HepG2 (cell line): ENCODE measurements at regions not wholly inside any gene's neighbourhood (a gene's known extent, or its start where the extent isn't known, plus 50 kb on each side); places are given as distances from the start of the nearest gene placed in this dataset.

Experiments
- ATAC-seq: fragments of 200-7000 bp; cut with Tn5 transposase; 3 replicates; pipeline ENCODE4 v1.9.1; 2020; ENCODE audit warnings: mild to moderate bottlenecking, moderate library complexity
- BruUV-seq: library from RNA; stranded (reverse); fragments of 400-500 nt; replicated peaks from 2 replicates; lab custom pipeline; 2021; lab: Mats Ljungman, UMichigan
- CTCF ChIA-PET: fragments of 300-600 bp; formaldehyde crosslinking; extraction: SDS; loops from one replicate; lab custom pipeline; 2021; ENCODE audit warnings: low total read pairs, inconsistent platforms, low intra/inter-chr PET ratio; lab: Yijun Ruan, JAX
- POLR2A ChIA-PET: fragments of 350-600 bp; sonication (Branson Sonifier 250); formaldehyde crosslinking; loops from one replicate; lab custom pipeline; 2020; ENCODE audit warnings: antibody characterized with exemption, inconsistent platforms; lab: Yijun Ruan, JAX
- DNase-seq: peaks from one replicate; pipeline ENCODE4 v3.0.0-alpha.2; 2015; ENCODE audit warnings: low spot score
- FAIRE-seq: peaks from 3 replicates; lab custom pipeline; 2011; peaks lifted over from hg19 to GRCh38; lab: Jason Lieb, UNC
- H2AFZ ChIP-seq: one replicate; pipeline ENCODE4 v1.6.1; 2011; ENCODE audit warnings: low read length, inconsistent platforms
- H3K27ac ChIP-seq: fragments of 300-600 bp; 3 replicates; pipeline ENCODE4 v1.8.0; 2011; ENCODE audit warnings: mixed run types, mild to moderate bottlenecking, mixed read lengths, low read length, inconsistent platforms; ENCODE audit not compliant: insufficient read depth; ENCODE audit errors: extremely low read length
- H3K27me3 ChIP-seq, 2 experiments: fragments of 200-600 bp in 1 of 2; 2 replicates in 1 of 2; 3 replicates in 1 of 2; pipeline versions ENCODE4 v1.6.0 to v1.8.0; 2011; ENCODE audit warnings: low read length in 2 of 2, mild to moderate bottlenecking in 2 of 2, moderate library complexity in 2 of 2, inconsistent platforms in 1 of 2; ENCODE audit not compliant: insufficient read depth in 2 of 2, control insufficient read depth in 1 of 2
- H3K36me3 ChIP-seq, 2 experiments: fragments of 200-600 bp in 1 of 2; replicated peaks in 1 of 2; 2 replicates in 1 of 2; 3 replicates in 1 of 2; pipeline versions ENCODE4 v1.5.1 to v1.8.0; 2011; ENCODE audit warnings: low read length in 2 of 2, inconsistent platforms in 1 of 2; ENCODE audit not compliant: insufficient read depth in 2 of 2, control insufficient read depth in 1 of 2
- H3K4me1 ChIP-seq: 2 replicates; pipeline ENCODE4 v1.5.1; 2012; ENCODE audit warnings: low read length, inconsistent platforms; ENCODE audit not compliant: insufficient read depth
- H3K4me2 ChIP-seq: 2 replicates; pipeline ENCODE4 v1.6.0; 2011; ENCODE audit warnings: low read depth, low read length, inconsistent platforms
- H3K4me3 ChIP-seq, 3 experiments: fragments of 200-600 bp in 1 of 3; sonication (generic), shearing (Covaris generic) in 1 of 3; replicated peaks in 1 of 3; 2 replicates each; pipeline ENCODE4 v1.5.1; 2011 to 2016; ENCODE audit warnings: low read length in 3 of 3, inconsistent platforms in 2 of 3, low read depth in 2 of 3, mild to moderate bottlenecking in 2 of 3, control low read depth in 1 of 3, mixed read lengths in 1 of 3; ENCODE audit not compliant: insufficient read depth in 1 of 3
- H3K79me2 ChIP-seq: one replicate; pipeline ENCODE4 v1.6.1; 2011; ENCODE audit warnings: low read length, inconsistent platforms; ENCODE audit not compliant: insufficient read depth
- H3K9ac ChIP-seq: 2 replicates; pipeline ENCODE4 v1.6.0; 2011; ENCODE audit warnings: mild to moderate bottlenecking, low read depth, low read length, inconsistent platforms; ENCODE audit not compliant: insufficient read depth
- H3K9me3 ChIP-seq: 2 replicates; pipeline ENCODE4 v1.5.1; 2012; ENCODE audit warnings: mild to moderate bottlenecking, low read length
- H4K20me1 ChIP-seq: 2 replicates; pipeline ENCODE4 v1.6.0; 2011; ENCODE audit warnings: inconsistent platforms, mild to moderate bottlenecking, low read length, moderate library complexity; ENCODE audit not compliant: insufficient read depth
- CBX1 ChIP-seq: IDR thresholded peaks from one replicate; pipeline ENCODE4 v1.6.1; 2016; ENCODE audit warnings: antibody characterized with exemption, low read depth
- CHD4 ChIP-seq: fragments of 200-600 bp; sonication (generic); IDR thresholded peaks from 2 replicates; pipeline ENCODE4 v1.7.0; 2017; ENCODE audit warnings: mild to moderate bottlenecking, low read length, borderline replicate concordance
- ELF4 ChIP-seq: sonication (generic); formaldehyde crosslinking; IDR thresholded peaks from 2 replicates; pipeline ENCODE4 v1.5.0; 2020; ENCODE audit warnings: missing genetic modification reagents, mild to moderate bottlenecking, moderate library complexity, borderline replicate concordance
- NFE2L2 ChIP-seq: fragments of 150-350 bp; IDR thresholded peaks from 2 replicates; pipeline ENCODE4 v1.6.1; 2014; ENCODE audit warnings: low read length
- RBFOX2 ChIP-seq: fragments of 200-400 bp; formaldehyde crosslinking; IDR thresholded peaks from 2 replicates; pipeline ENCODE4 v1.6.1; 2017; ENCODE audit warnings: low read depth, mild to moderate bottlenecking, low read length
- ZNF143 ChIP-seq: sonication (generic); formaldehyde crosslinking; IDR thresholded peaks from 2 replicates; pipeline ENCODE4 v1.4.0; 2020; ENCODE audit warnings: missing genetic modification reagents
- ZNF232 ChIP-seq: sonication (generic); formaldehyde crosslinking; IDR thresholded peaks from 2 replicates; pipeline ENCODE4 v1.4.0; 2020; ENCODE audit warnings: missing genetic modification reagents, borderline replicate concordance
- ZNF329 ChIP-seq: sonication (generic); formaldehyde crosslinking; IDR thresholded peaks from 2 replicates; pipeline ENCODE4 v1.9.0; 2021; ENCODE audit warnings: low read depth, mild to moderate bottlenecking, missing genetic modification reagents
- ZNF382 ChIP-seq: sonication (generic); formaldehyde crosslinking; IDR thresholded peaks from 2 replicates; pipeline ENCODE4 v1.5.0; 2020; ENCODE audit warnings: missing genetic modification reagents, mild to moderate bottlenecking, borderline replicate concordance
- ZNF747 ChIP-seq: sonication (generic); formaldehyde crosslinking; IDR thresholded peaks from 2 replicates; pipeline ENCODE4 v1.8.1; 2023; ENCODE audit warnings: missing genetic modification reagents, mild to moderate bottlenecking, borderline replicate concordance
- ZNF780A ChIP-seq: sonication (generic); formaldehyde crosslinking; IDR thresholded peaks from 2 replicates; pipeline ENCODE4 v1.8.0; 2022; ENCODE audit warnings: mild to moderate bottlenecking, missing genetic modification reagents, moderate library complexity
- ZSCAN30 ChIP-seq: sonication (generic); formaldehyde crosslinking; IDR thresholded peaks from 2 replicates; pipeline ENCODE4 v1.5.0; 2020; ENCODE audit warnings: mild to moderate bottlenecking, missing genetic modification reagents
- WGBS: methylation state at CpG from one replicate; pipeline ENCODE4 v1.1.6; 2017; ENCODE audit warnings: low lambda C conversion rate; 5-methylcytosine and 5-hydroxymethylcytosine counted together
- in situ Hi-C: cut with HindIII; loops from 2 replicates; pipeline ENCODE4 v1.10.0; 2017; ENCODE audit warnings: low pct_unique_long_range_greater_than_20kb; ENCODE audit not compliant: extremely low pct_ligation_motif_present
- intact Hi-C: fragments of 100-400 bp; cut with micrococcal nuclease; formaldehyde crosslinking; loops from one replicate; pipeline ENCODE4 v1.10.0; 2022; ENCODE audit not compliant: unreplicated experiment
- TF ChIP-seq, protein P1 (sequence below): sonication (generic); formaldehyde crosslinking; IDR thresholded peaks from 2 replicates; pipeline ENCODE4 v1.5.0; 2020; ENCODE audit warnings: missing genetic modification reagents
- TF ChIP-seq, protein P2 (sequence below): sonication (generic); formaldehyde crosslinking; IDR thresholded peaks from 2 replicates; pipeline ENCODE4 v1.8.0; 2022; ENCODE audit warnings: missing genetic modification reagents, mild to moderate bottlenecking, moderate library complexity, borderline replicate concordance
- TF ChIP-seq, protein P3 (sequence below): sonication (generic); formaldehyde crosslinking; IDR thresholded peaks from 2 replicates; pipeline ENCODE4 v1.9.0; 2021; ENCODE audit warnings: mild to moderate bottlenecking, missing genetic modification reagents

DNA sequence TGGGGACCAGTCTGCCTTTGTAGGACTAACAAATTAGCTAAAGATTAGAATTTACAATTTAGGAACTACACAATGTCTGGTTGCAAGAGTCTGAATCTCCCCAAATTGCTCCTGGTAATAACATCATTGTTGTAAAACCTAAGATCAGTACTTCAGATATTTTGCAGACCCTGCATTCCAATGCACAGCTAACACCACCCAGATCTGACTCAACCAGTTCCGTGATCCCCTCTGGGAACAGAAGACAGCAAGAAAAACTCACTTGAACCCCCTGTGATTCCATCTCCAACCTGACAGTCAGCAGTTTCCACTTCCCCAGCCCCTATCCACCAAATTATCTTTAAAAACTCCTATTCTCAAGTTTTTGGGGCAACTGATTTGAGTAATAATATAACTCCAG lies 201.9 kb upstream of the ARPP21 start (continued):
- TF ChIP-seq, protein P1, sequence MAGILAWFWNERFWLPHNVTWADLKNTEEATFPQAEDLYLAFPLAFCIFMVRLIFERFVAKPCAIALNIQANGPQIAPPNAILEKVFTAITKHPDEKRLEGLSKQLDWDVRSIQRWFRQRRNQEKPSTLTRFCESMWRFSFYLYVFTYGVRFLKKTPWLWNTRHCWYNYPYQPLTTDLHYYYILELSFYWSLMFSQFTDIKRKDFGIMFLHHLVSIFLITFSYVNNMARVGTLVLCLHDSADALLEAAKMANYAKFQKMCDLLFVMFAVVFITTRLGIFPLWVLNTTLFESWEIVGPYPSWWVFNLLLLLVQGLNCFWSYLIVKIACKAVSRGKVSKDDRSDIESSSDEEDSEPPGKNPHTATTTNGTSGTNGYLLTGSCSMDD (CRISPR knock-in tag): no peak
- no peak for TF ChIP-seq NFE2L2

DNA sequence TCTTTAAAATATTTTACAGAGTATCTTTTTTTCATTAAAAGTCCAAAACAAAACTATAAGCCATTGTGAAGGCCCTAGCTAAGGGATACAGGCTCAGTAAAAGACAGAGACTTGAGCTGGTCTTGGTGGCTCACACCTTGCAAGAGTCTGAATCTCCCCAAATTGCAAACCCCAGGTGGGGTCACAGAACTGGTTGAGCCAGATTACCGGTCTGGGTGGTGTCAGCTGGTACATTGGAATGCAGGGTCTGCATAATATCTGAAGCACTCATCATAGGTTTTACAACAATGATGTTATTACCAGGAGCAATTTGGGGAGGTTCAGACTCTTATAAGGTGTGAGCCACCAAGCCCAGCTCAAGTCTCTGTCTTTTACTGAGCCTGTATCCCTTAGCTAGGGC lies 201.2 kb upstream of the ARPP21 start:
- FAIRE-seq: no peak
- Histone ChIP-seq H4K20me1 (no peaks in the 10 kb centered on the region), H3K9me3 (peaks cover 28% of the 10 kb centered on the region), H3K27ac (no peak overlapping the region), H3K9ac (no peak overlapping the region), H2AFZ (no peak overlapping the region), H3K79me2 (no peaks in the 10 kb centered on the region), H3K4me2 (no peak overlapping the region), H3K36me3 (no peaks in the 10 kb centered on the region), H3K4me3 (no peak overlapping the region), H3K4me1 (no peaks in the 10 kb centered on the region), H3K27me3 (no peaks in the 10 kb centered on the region)
- CTCF ChIA-PET: no interaction called here
- in situ Hi-C loops: no loop called here
- ATAC-seq: no peak
- no TSS peak for BruUV-seq
- intact Hi-C loops: no loop called here
- DNase-seq: no peak
- POLR2A ChIA-PET: no interaction called here
- WGBS: 57% methylated on average over 1 of the region's 1 CpG
- TF ChIP-seq, protein P2, sequence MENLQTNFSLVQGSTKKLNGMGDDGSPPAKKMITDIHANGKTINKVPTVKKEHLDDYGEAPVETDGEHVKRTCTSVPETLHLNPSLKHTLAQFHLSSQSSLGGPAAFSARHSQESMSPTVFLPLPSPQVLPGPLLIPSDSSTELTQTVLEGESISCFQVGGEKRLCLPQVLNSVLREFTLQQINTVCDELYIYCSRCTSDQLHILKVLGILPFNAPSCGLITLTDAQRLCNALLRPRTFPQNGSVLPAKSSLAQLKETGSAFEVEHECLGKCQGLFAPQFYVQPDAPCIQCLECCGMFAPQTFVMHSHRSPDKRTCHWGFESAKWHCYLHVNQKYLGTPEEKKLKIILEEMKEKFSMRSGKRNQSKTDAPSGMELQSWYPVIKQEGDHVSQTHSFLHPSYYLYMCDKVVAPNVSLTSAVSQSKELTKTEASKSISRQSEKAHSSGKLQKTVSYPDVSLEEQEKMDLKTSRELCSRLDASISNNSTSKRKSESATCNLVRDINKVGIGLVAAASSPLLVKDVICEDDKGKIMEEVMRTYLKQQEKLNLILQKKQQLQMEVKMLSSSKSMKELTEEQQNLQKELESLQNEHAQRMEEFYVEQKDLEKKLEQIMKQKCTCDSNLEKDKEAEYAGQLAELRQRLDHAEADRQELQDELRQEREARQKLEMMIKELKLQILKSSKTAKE: no peak
- TF ChIP-seq, protein P3, sequence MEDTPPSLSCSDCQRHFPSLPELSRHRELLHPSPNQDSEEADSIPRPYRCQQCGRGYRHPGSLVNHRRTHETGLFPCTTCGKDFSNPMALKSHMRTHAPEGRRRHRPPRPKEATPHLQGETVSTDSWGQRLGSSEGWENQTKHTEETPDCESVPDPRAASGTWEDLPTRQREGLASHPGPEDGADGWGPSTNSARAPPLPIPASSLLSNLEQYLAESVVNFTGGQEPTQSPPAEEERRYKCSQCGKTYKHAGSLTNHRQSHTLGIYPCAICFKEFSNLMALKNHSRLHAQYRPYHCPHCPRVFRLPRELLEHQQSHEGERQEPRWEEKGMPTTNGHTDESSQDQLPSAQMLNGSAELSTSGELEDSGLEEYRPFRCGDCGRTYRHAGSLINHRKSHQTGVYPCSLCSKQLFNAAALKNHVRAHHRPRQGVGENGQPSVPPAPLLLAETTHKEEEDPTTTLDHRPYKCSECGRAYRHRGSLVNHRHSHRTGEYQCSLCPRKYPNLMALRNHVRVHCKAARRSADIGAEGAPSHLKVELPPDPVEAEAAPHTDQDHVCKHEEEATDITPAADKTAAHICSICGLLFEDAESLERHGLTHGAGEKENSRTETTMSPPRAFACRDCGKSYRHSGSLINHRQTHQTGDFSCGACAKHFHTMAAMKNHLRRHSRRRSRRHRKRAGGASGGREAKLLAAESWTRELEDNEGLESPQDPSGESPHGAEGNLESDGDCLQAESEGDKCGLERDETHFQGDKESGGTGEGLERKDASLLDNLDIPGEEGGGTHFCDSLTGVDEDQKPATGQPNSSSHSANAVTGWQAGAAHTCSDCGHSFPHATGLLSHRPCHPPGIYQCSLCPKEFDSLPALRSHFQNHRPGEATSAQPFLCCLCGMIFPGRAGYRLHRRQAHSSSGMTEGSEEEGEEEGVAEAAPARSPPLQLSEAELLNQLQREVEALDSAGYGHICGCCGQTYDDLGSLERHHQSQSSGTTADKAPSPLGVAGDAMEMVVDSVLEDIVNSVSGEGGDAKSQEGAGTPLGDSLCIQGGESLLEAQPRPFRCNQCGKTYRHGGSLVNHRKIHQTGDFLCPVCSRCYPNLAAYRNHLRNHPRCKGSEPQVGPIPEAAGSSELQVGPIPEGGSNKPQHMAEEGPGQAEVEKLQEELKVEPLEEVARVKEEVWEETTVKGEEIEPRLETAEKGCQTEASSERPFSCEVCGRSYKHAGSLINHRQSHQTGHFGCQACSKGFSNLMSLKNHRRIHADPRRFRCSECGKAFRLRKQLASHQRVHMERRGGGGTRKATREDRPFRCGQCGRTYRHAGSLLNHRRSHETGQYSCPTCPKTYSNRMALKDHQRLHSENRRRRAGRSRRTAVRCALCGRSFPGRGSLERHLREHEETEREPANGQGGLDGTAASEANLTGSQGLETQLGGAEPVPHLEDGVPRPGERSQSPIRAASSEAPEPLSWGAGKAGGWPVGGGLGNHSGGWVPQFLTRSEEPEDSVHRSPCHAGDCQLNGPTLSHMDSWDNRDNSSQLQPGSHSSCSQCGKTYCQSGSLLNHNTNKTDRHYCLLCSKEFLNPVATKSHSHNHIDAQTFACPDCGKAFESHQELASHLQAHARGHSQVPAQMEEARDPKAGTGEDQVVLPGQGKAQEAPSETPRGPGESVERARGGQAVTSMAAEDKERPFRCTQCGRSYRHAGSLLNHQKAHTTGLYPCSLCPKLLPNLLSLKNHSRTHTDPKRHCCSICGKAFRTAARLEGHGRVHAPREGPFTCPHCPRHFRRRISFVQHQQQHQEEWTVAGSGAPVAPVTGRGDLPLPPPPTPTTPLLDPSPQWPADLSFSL (CRISPR knock-in tag): no peak
- TF ChIP-seq ELF4: no peak
- no peak for TF ChIP-seq ZNF143 (CRISPR knock-in tag)
- TF ChIP-seq ZNF329 (CRISPR knock-in tag): no peak
- TF ChIP-seq ZNF382 (CRISPR knock-in tag): no peak
- TF ChIP-seq ZNF780A (CRISPR knock-in tag): no peak
- no peak for TF ChIP-seq CBX1
- no peak for TF ChIP-seq ZNF232 (CRISPR knock-in tag)
- TF ChIP-seq RBFOX2: no peak
- no peak for TF ChIP-seq CHD4
- no peak for TF ChIP-seq ZSCAN30
- TF ChIP-seq ZNF747 (CRISPR knock-in tag): no peak
